Natural killer cell treated with Interleukin-12 subunit alpha and Interleukin-12 subunit beta and Interleukin-15 and Interleukin-18, amount 100 ng/mL, for 72 hours (primary cell): ENCODE measurements at regions not wholly inside any gene's neighbourhood (a gene's known extent, or its start where the extent isn't known, plus 50 kb on each side); places are given as distances from the start of the nearest gene placed in this dataset.
A peak's percentile ranks its signal among the peaks of the same experiment; 100 is the strongest.

Experiments
- ATAC-seq, 2 donors: fragments of 150-1000 bp; cut with Tn5 transposase in 1 of 2; sonication (Bioruptor Pico), chemical (Tn5 transposase) in 1 of 2; 2 replicates each; pipeline ENCODE4 v1.10.0; 2021
- DNase-seq: peaks from one replicate; pipeline ENCODE4 v3.0.0; 2022; ENCODE audit warnings: low spot score
- H3K27ac Mint-ChIP-seq, 2 donors: 1 replicate in 1 of 2; 2 replicates in 1 of 2; pipeline ENCODE4 v1.8.0; 2022; ENCODE audit warnings: mixed read lengths in 2 of 2, mild to moderate bottlenecking in 1 of 2, moderate library complexity in 1 of 2
- H3K27me3 Mint-ChIP-seq, 2 donors: 1 replicate in 1 of 2; 2 replicates in 1 of 2; pipeline ENCODE4 v1.8.0; 2022; ENCODE audit warnings: mixed read lengths in 2 of 2
- H3K36me3 Mint-ChIP-seq: one replicate; pipeline ENCODE4 v1.8.0; 2022; ENCODE audit warnings: mixed read lengths
- H3K4me1 Mint-ChIP-seq, 2 donors: 1 replicate in 1 of 2; 2 replicates in 1 of 2; pipeline ENCODE4 v1.8.0; 2022; ENCODE audit warnings: low read depth in 2 of 2, mixed read lengths in 2 of 2, mild to moderate bottlenecking in 1 of 2
- H3K4me3 Mint-ChIP-seq: one replicate; pipeline ENCODE4 v1.8.0; 2022; ENCODE audit warnings: mixed read lengths
- H3K9me3 Mint-ChIP-seq: 2 replicates; pipeline ENCODE4 v1.8.0; 2022; ENCODE audit warnings: mixed read lengths

DNA sequence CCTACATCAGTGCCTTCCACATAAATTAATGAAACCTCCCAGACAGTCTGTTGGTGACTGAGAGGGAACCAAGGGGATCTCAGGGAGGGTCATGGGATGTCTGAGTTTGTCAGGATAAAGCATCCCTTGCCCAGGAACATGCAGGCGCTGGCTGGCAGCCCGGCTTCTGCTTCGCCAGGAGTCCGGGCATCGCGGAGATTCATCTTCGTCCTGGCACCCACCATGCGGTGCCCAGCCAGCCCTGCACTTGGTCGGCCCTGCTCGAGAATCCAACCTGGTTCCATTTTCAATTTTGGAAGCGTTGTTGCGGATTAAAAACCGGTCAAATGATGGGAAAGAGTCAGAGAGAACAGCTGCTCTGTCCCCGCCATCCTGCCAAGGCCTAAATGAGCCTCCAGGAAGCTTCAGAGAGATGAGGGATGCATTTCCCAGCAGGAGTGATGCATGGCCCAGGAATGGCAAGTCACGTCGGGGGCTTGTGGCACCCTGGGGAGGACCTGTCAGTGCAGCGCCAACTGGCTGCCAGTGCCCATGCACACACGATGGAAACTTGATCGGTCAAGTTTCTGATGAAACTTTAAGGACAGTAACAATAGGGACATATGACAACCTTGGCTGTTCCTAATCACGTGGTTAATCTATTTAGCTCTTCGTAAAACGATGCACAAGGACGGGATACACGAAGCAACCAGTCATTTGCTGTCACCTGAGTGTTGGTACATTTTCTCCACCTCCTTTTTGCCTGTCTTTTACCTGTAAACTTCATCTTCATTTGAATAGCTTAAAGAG lies 260.8 kb upstream of the MKI67 start:
- Mint-ChIP-seq H3K4me3 (no peak overlapping the region), H3K27me3 (peaks cover 14 to 38% of the 10 kb centered on the region in 2 donors), H3K4me1 (no peaks in the 10 kb centered on the region), H3K36me3 (no peaks in the 10 kb centered on the region), H3K9me3 (no peaks in the 10 kb centered on the region), H3K27ac (no peak overlapping the region)
- DNase-seq: no peak
- ATAC-seq: no peak

DNA sequence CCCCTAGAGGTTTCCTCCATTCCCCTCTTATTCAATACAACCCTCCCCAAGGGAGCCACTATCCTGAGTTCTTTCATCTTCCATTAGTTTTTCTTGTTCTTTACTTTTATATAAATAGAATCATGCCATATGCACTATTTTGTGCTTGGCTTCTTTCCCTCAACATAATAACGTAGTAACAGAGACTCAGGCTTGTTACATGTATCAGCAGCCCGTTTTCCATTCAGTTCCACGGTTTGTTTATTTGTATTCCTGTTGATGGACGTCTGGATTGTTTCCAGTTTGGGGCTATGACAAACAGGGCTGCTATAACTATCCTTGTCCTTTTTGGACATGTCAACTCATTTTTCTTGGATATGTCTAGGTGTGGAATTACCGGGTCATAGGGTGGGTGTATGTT lies 264.4 kb upstream of the MKI67 start:
- DNase-seq: no peak
- Mint-ChIP-seq H3K4me3 (no peak overlapping the region), H3K4me1 (no peaks in the 10 kb centered on the region), H3K36me3 (no peaks in the 10 kb centered on the region), H3K27me3 (peaks cover 14 to 33% of the 10 kb centered on the region in 2 donors), H3K27ac (no peak overlapping the region), H3K9me3 (no peaks in the 10 kb centered on the region)
- no peak for ATAC-seq

DNA sequence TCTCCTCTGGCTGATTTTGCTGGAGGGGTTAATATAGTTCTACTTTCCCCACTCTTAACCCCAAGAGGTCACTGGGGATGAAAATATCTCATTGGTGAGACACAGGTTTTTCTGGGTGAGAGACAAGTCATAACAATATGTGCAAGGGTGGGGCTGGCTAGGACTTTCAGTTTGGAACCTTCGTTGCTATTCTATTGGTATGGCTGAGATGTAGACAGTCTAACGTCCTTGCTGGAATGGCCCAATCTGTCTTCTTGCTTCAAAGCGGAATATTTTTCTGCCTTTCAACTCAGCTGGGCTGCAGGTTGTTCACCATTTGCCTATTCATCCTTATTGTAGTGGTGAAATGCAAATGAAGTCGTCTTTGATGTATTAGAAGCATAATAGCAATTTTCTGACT lies 267.3 kb upstream of the MKI67 start:
- ATAC-seq: no peak
- H3K36me3 Mint-ChIP-seq: no peaks in the 10 kb centered on the region
- H3K4me1 Mint-ChIP-seq: no peaks in the 10 kb centered on the region
- H3K9me3 Mint-ChIP-seq: no peaks in the 10 kb centered on the region
- H3K4me3 Mint-ChIP-seq: no peak overlapping the region
- H3K27ac Mint-ChIP-seq: no peak overlapping the region
- H3K27me3 Mint-ChIP-seq: peaks cover 12 to 36% of the 10 kb centered on the region in 2 donors
- DNase-seq: no peak

DNA sequence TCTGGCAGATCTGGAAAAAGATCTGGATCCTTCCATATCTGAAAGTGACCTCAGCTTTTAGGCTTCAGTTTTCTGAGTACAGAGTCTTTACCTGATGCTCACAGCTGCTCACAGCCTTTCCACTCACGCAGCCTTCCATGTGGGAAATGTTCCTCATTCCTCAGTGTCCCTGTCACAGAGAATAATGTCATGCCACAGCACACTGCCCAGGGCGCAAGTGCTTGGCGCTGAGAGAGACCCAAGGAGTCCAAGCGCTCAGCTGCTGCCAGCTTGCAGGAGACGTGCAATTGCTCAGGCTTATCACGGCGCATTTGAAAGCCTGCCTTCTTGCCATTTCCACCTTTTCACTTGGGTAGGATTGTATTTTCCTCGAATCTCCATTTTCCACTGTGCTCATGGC lies 271.9 kb upstream of the MKI67 start:
- no peak overlapping the region for H3K27ac Mint-ChIP-seq
- no peaks in the 10 kb centered on the region for H3K4me1 Mint-ChIP-seq
- no peak overlapping the region for H3K4me3 Mint-ChIP-seq
- ATAC-seq (no peak), DNase-seq (no peak)
- H3K27me3 Mint-ChIP-seq: peaks cover 9 to 30% of the 10 kb centered on the region in 2 donors
- H3K36me3 Mint-ChIP-seq: no peaks in the 10 kb centered on the region
- peaks cover 4% of the 10 kb centered on the region for H3K9me3 Mint-ChIP-seq

DNA sequence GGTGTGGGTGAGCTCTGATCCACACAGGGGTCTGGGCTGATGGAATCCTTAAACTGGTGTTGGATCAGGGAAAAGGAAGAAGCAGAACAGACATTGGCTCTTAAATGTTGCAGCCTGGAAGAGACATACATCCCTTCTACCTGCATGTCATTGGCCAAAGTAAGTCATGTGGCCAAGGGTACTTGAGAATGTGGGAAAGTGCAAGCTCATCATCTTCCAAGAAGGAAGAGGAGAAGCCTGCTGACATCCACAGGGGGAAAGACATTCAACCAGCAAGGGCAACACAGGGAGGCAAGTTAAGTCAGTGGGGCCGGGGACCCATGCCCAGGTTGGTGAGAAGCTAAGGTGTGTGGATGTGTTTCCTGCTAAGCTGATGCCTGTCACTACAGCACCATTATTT lies 272.8 kb upstream of the MKI67 start:
- no peak overlapping the region for H3K4me3 Mint-ChIP-seq
- peaks cover 7 to 23% of the 10 kb centered on the region in 2 donors for H3K27me3 Mint-ChIP-seq
- peaks cover 4% of the 10 kb centered on the region for H3K9me3 Mint-ChIP-seq
- no peaks in the 10 kb centered on the region for H3K36me3 Mint-ChIP-seq
- no peaks in the 10 kb centered on the region for H3K4me1 Mint-ChIP-seq
- no peak overlapping the region for H3K27ac Mint-ChIP-seq
- ATAC-seq (no peak), DNase-seq (no peak)

DNA sequence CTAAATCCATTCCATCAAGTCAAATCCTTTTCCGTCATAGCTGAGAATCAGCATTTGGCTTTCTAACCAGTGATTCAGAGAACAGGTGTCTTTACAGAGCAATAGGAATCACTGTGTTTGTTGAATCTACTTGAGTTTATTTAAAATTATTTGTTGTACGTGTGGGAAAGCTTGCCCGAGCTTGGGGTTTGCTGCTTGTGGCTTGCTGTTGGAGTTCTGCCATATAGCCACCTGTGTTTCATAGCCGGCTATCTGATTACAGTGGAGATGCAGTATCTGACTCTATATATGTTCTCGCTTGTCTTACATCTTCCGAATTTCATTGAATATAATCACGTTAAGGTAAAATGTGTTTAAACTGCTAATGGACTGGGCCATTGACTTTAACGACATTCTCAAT lies 274.3 kb upstream of the MKI67 start:
- peaks cover 10 to 17% of the 10 kb centered on the region in 2 donors for H3K27me3 Mint-ChIP-seq
- H3K9me3 Mint-ChIP-seq: peaks cover 4% of the 10 kb centered on the region
- no peaks in the 10 kb centered on the region for H3K4me1 Mint-ChIP-seq
- no peak overlapping the region for H3K27ac Mint-ChIP-seq
- H3K4me3 Mint-ChIP-seq: no peak overlapping the region
- H3K36me3 Mint-ChIP-seq: no peaks in the 10 kb centered on the region
- DNase-seq (no peak), ATAC-seq (no peak)

DNA sequence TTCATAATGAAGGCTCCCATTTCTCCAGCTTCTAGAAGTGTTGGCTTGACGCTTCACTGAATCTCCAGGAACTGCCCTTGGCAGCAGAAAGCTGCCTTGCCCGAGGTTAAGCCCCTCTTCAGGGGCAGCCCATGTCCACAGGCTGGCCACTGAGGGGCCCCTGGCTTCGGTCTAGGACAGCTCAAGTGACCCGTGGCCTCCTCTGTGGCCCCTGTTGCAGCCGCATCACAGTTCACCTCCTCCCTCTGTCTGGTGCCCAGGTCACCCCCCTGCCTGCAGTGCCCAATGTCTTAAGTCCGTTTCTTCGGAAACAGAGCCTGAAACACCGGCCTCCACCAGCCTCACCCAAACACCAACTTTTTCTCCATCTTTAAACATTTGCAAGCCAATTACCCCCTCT lies 279.2 kb upstream of the MKI67 start:
- ATAC-seq (peak in 1 of 2 donors; percentile 13), DNase-seq (no peak)
- Mint-ChIP-seq H3K4me1 (no peaks in the 10 kb centered on the region), H3K36me3 (no peaks in the 10 kb centered on the region), H3K27me3 (peaks cover 0 to 9% of the 10 kb centered on the region in 2 donors), H3K27ac (no peak overlapping the region), H3K9me3 (peaks cover 4% of the 10 kb centered on the region), H3K4me3 (no peak overlapping the region)

DNA sequence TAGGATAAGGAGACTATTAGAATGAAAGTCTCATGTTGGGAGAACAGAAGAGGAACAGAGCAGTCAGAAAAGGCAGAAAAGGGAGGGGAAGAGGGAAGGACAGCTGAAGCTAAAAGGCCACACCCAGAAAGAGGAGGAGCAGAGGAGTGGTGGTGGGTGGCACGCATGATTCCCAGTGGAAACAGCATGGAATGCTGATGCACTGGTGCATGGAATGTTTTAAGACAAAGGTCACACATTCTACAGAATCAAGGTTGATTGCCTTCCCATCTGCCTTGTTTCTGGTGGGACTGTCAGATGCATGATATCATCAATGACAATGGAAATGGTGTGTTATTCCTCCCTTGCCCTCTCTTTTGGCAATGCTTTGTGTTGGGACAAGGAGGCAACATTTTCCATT lies 285.4 kb upstream of the MKI67 start:
- H3K36me3 Mint-ChIP-seq: no peaks in the 10 kb centered on the region
- no peaks in the 10 kb centered on the region for H3K9me3 Mint-ChIP-seq
- H3K4me3 Mint-ChIP-seq: no peak overlapping the region

DNA sequence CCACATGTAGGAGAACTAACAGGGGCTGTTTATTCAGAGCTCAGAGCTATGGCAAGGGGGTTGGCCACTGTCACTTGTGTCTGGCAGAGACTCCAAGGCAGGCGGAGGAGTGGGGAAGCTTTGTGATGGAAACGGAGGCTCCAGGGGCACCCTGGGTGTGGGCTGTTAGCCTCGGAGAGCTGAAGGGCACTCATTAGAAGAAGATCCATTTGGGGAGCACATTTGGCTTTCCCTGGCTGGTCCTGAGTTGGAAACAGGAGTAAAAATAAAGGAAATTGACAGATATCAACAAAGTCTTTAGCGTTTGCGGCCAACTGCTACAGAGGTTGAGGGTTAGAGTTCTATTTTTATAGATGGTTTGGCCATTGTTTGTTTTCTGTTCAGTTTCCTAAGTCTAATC lies 288.3 kb upstream of the MKI67 start:
- no peak overlapping the region for H3K27ac Mint-ChIP-seq
- no peaks in the 10 kb centered on the region for H3K36me3 Mint-ChIP-seq
- DNase-seq (no peak), ATAC-seq (no peak)
- no peak overlapping the region for H3K4me3 Mint-ChIP-seq
- peaks cover 8 to 16% of the 10 kb centered on the region in 2 donors for H3K27me3 Mint-ChIP-seq
- H3K4me1 Mint-ChIP-seq: no peaks in the 10 kb centered on the region
- no peaks in the 10 kb centered on the region for H3K9me3 Mint-ChIP-seq

More for the DNA sequence above, 285.4 kb upstream of the MKI67 start:
- Mint-ChIP-seq H3K4me1 (no peaks in the 10 kb centered on the region), H3K27me3 (peaks cover 0 to 16% of the 10 kb centered on the region in 2 donors), H3K27ac (no peak overlapping the region)
- no peak for DNase-seq
- ATAC-seq: no peak

DNA sequence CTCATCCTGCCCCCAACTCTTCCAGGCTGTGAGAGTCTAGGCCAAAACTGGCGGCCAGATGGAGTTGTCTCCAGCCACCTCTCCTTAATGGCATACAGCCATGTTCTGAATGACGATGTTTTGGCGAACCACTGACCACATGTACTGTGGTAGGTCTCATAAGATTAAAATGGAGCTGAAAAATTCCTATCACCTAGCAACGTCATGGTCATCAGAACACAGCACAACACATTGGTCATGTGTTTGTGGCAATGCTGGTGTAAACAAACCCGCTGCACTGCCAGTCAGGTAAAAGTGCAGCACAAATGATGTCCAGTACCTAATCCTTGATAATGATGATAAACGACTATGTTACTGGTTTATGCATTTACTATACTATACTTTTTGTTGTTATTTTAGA lies 290.0 kb upstream of the MKI67 start:
- ATAC-seq: no peak
- Mint-ChIP-seq H3K4me3 (no peak overlapping the region), H3K27me3 (peaks cover 13 to 18% of the 10 kb centered on the region in 2 donors), H3K36me3 (no peaks in the 10 kb centered on the region), H3K4me1 (no peaks in the 10 kb centered on the region), H3K27ac (no peak overlapping the region), H3K9me3 (no peaks in the 10 kb centered on the region)
- DNase-seq: no peak

DNA sequence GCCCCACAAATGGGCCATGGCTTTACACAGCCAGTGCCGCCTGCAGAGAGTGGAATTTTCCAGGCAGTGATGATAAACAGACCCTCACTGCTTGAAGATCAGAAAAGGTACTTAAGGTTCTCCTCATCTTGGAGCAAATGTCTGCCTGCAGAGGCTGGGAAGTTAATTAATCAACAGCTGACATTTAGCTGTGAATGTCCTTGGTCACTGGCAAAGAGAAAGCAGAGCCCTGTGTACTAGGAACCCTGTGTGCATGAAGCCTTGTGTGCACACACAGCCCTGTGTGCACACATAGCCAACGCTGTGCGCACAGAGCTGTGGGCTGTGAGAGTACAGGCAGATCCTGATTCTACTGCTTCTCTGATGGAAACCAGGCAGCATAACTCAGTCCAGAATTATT lies 291.6 kb upstream of the MKI67 start:
- H3K27me3 Mint-ChIP-seq: peaks cover 12 to 13% of the 10 kb centered on the region in 2 donors
- no peak overlapping the region for H3K27ac Mint-ChIP-seq
- no peak for ATAC-seq
- no peak for DNase-seq
- no peaks in the 10 kb centered on the region for H3K9me3 Mint-ChIP-seq
- H3K36me3 Mint-ChIP-seq: no peaks in the 10 kb centered on the region
- no peak overlapping the region for H3K4me3 Mint-ChIP-seq
- H3K4me1 Mint-ChIP-seq: no peaks in the 10 kb centered on the region

DNA sequence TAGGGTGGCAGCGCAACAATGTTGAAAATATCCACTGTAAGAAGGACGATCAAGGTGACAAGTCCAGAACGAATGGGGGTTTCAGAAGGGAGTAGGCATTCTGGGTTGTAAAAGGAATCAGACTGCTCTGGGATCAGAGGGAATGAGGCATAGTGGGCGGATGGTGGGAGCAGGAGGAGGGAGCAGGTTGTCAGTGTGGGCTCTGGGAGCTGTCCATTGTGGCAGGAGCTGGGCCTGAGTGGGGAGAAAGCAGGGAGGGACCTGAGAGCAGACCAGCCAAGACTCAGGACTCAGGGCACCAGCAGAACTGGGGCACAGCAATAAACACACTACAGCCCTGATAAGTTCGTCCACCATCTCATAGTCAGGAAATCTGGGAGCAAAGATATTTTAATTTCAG lies 292.6 kb upstream of the MKI67 start:
- Mint-ChIP-seq H3K4me1 (no peaks in the 10 kb centered on the region), H3K27me3 (peaks cover 8 to 13% of the 10 kb centered on the region in 2 donors), H3K36me3 (no peaks in the 10 kb centered on the region), H3K4me3 (no peak overlapping the region), H3K27ac (no peak overlapping the region), H3K9me3 (no peaks in the 10 kb centered on the region)
- DNase-seq: no peak
- no peak for ATAC-seq

DNA sequence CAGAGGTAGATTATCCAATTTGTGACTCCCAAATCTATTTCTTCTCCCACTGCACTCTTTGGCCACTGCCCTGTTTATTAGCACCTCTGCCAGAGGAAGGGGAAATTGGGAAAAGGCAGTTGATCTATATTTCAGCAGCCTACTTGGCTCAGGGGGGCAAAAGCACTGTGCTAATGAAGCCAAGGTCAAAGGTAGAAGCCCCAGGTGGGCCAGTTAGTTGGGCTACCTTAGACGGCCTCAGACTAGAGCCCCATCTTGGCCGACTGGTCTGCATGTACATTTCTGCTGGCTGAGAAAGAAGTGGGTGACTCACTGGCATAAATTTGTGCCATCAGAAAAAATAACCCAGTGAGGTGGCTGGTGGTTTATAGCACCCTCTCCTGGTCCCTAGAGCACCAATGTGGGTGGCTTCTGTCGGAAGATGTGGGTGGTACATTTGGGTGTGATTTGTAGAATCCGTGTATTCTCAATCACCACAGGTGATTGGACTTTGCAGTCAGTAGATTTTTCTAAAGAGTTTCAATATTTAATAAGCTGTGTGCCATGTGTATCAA lies 293.3 kb upstream of the MKI67 start:
- H3K4me1 Mint-ChIP-seq: no peaks in the 10 kb centered on the region
- no peak for ATAC-seq
- H3K9me3 Mint-ChIP-seq: no peaks in the 10 kb centered on the region
- H3K27ac Mint-ChIP-seq: no peak overlapping the region
- H3K27me3 Mint-ChIP-seq: peaks cover 6 to 13% of the 10 kb centered on the region in 2 donors
- no peaks in the 10 kb centered on the region for H3K36me3 Mint-ChIP-seq
- DNase-seq: no peak
- H3K4me3 Mint-ChIP-seq: no peak overlapping the region

DNA sequence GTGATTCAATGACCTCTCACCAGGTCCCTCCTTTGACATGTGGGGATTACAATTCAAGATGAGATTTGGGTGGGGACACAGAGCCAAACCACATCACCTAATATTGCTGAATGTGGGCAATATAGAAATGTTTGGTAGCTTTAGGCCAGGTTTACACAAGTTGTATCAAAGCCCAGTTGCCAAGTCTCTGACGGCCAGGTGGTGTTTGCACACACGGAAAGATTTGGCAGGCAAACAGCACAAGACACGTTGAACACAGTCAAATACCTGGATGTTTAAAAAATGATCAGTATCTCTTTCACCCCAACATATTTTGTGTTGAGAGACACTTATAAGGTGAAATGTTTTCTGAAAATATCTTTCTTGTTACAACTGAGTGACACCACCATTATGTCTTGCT lies 294.4 kb upstream of the MKI67 start:
- Mint-ChIP-seq H3K9me3 (no peaks in the 10 kb centered on the region), H3K4me3 (no peak overlapping the region)
- no peak for ATAC-seq

More for the DNA sequence above, 294.4 kb upstream of the MKI67 start:
- Mint-ChIP-seq H3K4me1 (no peaks in the 10 kb centered on the region), H3K27ac (no peak overlapping the region), H3K36me3 (no peaks in the 10 kb centered on the region), H3K27me3 (peaks cover 12 to 19% of the 10 kb centered on the region in 2 donors)
- no peak for DNase-seq
